Neural cell (in vitro differentiated cells): ENCODE measurements at regions not wholly inside any gene's neighbourhood (a gene's known extent, or its start where the extent isn't known, plus 50 kb on each side); places are given as distances from the start of the nearest gene placed in this dataset.

Source experiments
- CTCF ChIP-seq: fragments of 450-650 bp; IDR thresholded peaks from 2 replicates; pipeline ENCODE4 v1.5.1; 2014; ENCODE audit warnings: antibody characterized with exemption, mild to moderate bottlenecking, moderate library complexity; ENCODE audit not compliant: poor library complexity, severe bottlenecking
- EP300 ChIP-seq: fragments of 450-650 bp; conservative IDR thresholded peaks from 2 replicates; pipeline ENCODE4 v1.6.1; 2014; ENCODE audit warnings: antibody characterized with exemption, mild to moderate bottlenecking, moderate library complexity; ENCODE audit not compliant: poor library complexity, severe bottlenecking
- EZH2 ChIP-seq: fragments of 200-600, 300-800 bp; shearing (Covaris generic), sonication (generic); IDR thresholded peaks from 2 replicates; pipeline ENCODE4 v1.6.1; 2014; ENCODE audit warnings: antibody characterized with exemption, low read length, borderline replicate concordance, mild to moderate bottlenecking; ENCODE audit not compliant: insufficient read depth, poor library complexity, severe bottlenecking
- MXI1 ChIP-seq: fragments of 450-650 bp; conservative IDR thresholded peaks from 2 replicates; pipeline ENCODE4 v1.6.1; 2014; ENCODE audit warnings: antibody characterized with exemption, mild to moderate bottlenecking; ENCODE audit not compliant: poor library complexity, severe bottlenecking
- POLR2AphosphoS5 ChIP-seq: IDR thresholded peaks from 2 replicates; pipeline ENCODE4 v1.6.1; 2012
- REST ChIP-seq: IDR thresholded peaks from 2 replicates; pipeline ENCODE4 v1.6.1; 2012; ENCODE audit warnings: borderline replicate concordance
- TAF1 ChIP-seq: IDR thresholded peaks from 2 replicates; pipeline ENCODE4 v1.6.1; 2012; ENCODE audit warnings: low read depth

GRCh38 chr18:61245276-61245675 is 88.0 kb upstream of the CDH20 start:
- TF ChIP-seq CTCF = no peak
- TF ChIP-seq POLR2AphosphoS5 = no peak
- TF ChIP-seq EP300 = no peak
- no peak for TF ChIP-seq TAF1
- TF ChIP-seq EZH2 = no peak
- TF ChIP-seq MXI1 = no peak
- no peak for TF ChIP-seq REST
